ENCODE measurements at regions not wholly inside any gene's neighbourhood (a gene's known extent, or its start where the extent isn't known, plus 50 kb on each side); places are given as distances from the start of the nearest gene placed in this dataset.

DNA sequence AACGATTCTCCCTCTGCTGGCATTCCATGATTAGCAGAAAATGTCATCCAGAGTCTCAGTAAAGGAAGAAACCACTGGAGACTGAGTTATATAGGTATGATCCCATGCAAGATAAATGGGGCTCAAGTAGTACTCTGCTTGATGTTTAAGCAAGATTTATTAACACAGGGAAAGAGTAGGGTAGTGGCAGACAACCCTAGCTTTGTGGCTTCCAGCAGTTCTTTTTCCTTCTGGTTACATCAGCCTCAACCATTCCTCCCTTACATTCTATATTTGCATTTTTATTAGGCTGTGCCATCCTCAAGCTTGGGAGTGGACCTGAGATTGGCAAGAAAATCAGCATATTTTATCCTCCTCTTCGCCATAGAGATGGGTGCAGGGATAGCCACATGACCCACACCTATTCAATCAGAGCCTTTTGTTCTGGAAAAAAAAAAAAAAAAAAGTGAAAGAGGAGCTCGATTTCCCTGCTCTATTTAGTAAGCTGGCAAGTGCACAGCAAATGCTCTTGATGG is 402.1 kb downstream of the ZNF536 start:
- no peak for DNase-seq

DNA sequence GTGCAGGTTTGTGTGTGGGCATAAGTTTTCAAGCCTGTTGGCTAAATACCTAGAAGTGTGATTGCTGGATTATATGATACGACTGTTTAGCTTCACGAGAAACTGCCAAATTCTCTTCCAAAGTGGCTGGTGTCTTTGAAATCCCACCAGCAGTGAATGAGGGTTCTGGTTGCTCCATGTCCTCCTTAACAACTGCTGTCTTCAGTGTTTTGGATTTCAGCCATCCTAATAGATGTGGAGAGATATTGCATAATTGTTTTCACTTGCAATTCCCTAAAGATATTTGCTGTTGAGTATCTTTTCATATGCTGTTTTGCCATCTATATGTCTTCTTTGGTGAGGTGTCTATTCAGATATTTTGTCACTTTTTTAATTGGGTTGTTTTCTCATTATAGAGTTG is 390.5 kb downstream of the ZNF536 start:
- no peak for DNase-seq

- DNase-seq = peak; percentile 6
These were observed 387.8 kb downstream of the ZNF536 start for GRCh38 chr19:30760014-30760413.

DNA sequence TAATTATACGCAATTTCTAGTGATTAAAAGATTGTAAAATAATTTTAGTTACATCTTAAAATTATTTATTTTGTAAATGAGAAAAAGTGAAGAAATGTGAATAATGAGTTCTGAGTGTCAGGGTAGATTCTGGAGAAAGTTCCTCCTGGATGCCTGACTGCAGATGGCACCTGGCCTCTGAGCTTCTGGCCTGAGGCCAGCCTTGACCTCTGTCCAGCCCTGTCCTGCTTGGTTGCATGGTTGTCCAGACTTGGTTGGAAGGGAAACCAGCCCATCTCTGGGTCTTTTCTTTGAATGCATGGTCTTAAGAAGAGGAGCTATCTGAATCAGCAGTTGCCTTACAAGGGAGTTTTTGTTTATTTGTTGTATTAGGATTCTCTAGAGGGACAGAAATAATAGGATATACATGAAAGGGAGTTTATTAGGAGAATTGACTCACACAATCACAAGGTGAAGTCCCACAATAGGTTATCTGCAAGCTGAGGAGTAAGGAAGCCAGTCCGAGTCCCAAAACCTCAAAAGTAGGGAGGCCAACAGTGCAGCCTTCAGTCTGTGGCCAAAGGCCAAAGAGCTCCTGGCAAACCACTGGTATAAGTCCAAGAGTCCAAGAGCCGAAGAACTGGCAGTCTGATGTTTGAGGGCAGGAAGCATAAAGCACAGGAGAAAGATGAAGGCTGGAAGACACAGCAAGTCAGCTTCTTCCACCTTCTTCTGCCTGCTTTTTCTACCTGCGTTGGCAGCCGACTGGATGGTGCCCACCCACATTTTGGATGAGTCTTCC is 385.8 kb downstream of the ZNF536 start:
- no peak for DNase-seq

DNA sequence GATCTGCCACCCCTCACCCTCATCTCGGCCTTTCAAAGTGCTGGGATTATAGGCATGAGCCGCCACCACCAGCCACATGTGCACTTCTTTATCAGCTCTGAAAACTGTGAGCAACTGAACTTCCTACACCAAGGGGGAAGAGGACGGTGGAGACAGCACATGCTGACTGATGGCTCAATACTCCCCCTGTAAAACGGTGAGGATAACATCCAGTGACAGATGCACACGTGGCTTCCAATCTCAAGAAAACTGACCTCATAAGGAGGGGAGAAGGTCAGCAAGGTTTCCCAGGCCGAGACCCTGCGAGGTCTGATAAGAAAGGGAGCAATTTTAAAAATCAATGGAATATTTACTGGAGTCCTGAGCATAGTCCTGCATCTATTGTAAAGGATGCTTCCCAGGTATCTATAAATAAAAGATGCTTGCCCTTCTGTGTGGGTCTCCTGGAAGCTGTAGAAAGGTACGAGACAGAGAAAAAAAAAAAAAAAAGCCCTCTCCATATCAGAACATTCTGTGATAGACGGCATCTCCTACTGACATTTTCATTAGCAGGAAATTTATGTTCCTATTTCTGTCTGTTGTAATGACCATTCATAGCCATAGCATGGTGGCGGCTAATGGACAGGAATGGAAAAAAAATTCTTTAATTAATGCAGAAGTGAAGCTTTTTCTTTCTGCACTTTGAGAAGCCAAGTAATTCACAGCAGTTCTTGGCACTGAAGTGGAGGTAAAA is 385.1 kb downstream of the ZNF536 start:
- no peak for DNase-seq

DNA sequence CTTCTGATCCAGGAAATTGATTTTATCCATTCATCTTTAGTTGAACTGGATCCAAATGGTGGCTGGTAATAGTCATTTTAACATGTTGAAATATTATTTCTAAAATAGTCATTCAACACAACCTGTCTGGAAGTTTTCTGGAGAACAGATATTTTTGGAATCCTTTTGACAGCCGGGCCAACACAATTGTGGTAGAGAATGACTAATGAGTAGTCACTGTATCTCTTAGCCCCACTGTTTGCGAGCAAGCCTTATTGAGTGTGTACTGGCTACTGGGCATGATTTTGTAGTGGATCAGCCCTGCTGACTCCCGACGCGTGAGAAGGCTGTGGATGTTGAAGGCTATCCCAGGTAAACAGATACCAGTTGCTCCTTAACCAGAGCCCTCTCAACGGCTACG is 383.4 kb downstream of the ZNF536 start:
- no peak for DNase-seq

DNA sequence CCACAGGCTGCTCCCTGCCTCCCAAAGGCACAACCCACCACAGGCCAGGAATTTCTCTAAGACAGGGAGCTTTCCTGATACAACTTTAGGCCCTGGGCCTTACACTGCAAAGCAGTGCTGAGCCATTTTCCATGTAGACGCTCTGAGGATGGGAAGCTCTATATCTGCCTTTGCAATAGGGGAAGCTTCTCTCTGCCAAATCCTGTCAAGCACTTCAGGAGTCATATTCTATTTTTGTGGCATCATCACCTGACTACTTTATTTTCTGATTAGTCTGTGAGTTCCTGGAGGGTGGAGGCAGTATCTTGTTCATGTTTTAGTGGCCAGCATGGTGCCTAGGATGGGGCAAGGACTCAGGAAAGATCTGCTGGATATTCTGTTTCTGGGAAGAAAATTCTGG is 382.0 kb downstream of the ZNF536 start:
- no peak for DNase-seq

- no peak for DNase-seq
These were observed 380.7 kb downstream of the ZNF536 start for GRCh38 chr19:30752876-30753275.

DNA sequence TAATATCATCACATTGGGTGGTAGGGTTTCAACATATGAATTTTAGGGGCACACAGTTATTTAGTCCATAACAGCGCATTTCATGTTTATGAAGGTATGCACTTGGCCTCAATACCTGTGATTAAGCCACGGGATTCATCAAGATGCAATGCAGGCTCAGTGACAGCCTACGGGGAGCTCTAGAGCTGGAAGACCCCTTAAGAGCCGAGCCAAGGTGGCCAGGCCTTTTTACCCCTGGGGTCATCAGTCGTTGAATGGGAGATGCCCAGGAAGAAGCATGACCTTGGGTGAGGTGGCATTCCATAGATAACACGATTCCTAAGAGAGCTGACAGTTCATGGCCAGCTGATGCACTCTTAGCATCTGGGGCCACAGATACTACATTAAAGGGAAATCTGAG is 380.0 kb downstream of the ZNF536 start:
- no peak for DNase-seq

DNA sequence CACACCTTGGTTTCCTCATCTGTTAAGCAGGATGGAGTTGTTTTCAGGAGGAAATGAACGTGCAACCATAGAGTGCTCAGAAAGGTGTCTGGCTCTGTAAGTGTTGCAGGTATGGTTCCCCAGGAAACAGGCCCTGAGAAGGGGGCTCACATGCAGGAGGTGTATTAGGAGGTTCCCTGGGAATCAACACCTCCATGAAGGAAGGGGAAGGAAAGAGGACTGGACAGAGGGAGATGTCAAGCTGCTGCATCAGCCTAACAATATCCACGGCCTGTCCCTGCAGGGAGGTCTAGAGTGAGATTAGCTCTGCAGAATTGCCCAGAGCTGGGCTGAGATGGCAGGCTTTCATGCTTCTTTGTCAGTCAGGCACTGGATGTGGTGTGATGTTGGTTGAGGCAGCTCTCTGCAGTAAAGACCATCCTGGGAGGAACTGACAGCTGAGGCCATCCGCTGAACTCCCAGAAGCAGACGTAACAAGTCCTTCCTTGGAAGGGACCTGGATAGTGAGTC is 373.3 kb downstream of the ZNF536 start:
- DNase-seq = no peak

GRCh38 chr19:30744741-30745475 is 372.7 kb downstream of the ZNF536 start:
- DNase-seq = no peak

- no peak for DNase-seq
These were observed 371.5 kb downstream of the ZNF536 start for GRCh38 chr19:30743702-30744101.

GRCh38 chr19:30743011-30743410 is 370.8 kb downstream of the ZNF536 start:
- no peak for DNase-seq

GRCh38 chr19:30742406-30742938 is 370.3 kb downstream of the ZNF536 start:
- DNase-seq = no peak

GRCh38 chr19:30741566-30741965 is 369.4 kb downstream of the ZNF536 start:
- no peak for DNase-seq

DNA sequence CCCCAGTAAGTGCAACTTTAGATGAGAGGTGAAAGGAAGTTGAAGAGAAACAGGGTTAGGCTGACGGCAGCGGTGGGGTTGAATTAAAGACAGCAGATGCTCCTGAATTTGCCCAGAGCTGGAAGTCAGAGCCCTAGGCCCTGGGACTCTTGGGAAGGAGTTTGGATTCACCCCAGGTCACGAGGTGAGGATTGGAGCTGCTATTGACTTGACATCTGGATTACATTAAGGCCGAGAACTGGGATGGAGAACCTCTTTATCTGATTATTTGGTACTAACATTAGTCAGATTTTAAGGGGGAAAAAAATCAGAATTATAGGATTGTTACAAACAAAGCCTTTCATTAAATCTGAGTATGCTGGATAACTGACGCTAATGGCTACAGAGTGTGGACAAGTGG is 367.2 kb downstream of the ZNF536 start:
- DNase-seq = no peak

DNA sequence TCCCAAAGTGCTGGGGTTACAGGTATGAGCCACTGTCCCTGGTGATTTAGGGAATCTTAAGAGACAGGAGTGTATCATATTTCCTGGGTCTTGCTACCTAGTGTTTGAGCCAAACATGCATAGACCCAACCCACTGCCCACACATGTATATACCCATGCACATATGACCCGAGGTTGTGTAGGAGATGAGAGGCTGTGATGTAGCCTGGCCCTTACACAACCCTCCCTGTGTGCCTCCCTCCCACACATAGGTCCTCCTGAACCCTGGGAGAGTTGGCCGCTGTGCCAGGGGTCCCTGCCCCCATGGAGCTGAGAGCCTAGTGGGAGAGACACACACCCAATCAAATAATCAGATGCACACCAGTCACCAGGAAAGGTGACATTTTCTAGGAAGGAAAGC is 365.9 kb downstream of the ZNF536 start:
- DNase-seq = no peak

DNA sequence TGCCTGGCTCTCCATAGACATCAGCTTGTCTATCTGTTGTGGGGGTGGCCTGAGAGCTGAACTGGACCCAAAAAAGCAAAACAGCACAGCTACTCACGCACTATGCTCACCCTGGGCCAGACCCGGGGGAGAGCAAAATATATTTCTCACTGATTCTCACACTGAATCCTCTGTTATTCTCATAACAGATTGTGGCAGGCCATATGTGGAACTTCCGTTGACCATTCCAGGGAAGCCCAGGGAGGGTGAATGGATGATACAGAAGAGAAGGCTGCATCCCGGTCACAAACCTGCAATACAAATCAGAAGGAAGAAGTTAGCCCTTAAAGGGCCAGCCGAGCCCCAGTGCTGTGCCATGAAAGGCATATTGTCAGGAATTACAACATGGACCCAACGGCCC is 362.5 kb downstream of the ZNF536 start:
- DNase-seq = no peak

DNA sequence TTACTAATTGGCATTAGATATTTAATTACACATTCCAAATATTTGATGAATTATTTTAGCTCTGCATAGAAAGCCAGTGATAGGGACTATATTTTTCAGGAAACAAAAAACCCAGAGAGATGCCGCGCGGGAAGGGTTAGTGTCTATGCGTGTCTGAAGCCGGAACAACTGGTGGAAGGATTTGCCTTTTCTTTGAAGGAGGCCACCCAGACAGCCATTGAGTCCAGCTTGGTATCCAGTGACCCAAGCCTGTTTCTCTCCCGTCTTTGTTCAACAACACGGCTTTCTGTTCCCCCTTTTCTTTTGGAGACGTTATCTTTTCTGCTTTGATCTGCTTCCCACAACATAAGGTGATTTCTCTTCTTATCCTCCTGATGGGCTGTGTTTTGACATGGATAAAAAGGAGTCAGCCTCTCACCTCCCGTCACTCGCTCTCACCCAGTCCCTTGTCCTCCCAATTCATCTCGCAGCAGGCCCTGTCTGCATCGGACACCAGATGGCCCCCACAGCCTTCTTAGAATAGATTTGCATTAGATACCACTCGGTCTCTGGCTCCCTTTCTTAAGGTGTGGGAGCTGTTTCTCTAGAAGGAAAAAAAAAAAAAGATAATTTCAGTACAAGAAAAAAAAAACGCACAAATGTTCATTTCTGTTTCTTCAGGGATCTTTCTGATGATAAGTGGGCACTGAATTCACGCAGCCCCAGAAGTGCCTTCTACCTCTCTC is 361.8 kb downstream of the ZNF536 start:
- DNase-seq = no peak

DNA sequence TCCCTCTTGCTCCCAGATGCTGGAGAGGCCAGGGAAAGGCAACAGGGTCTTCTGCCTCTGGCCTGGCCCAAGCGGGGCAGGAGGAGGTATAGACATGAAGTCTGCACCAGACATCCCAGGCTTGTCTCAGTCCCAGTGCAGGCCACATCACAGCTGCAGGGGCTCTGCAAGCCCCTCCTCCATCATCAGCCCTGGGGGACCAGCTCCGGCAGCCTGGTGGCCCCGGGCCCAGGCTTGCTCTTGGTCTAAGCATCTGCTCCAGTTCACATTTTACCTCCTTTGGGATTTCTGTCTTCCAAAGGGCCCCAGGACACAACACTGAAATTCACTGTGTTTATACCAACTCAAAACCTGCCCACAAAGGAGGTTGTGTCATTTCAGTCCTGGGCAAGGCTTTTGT is 359.4 kb downstream of the ZNF536 start:
- no peak for DNase-seq

GRCh38 chr19:30729451-30729850 is 357.3 kb downstream of the ZNF536 start:
- DNase-seq = no peak

DNA sequence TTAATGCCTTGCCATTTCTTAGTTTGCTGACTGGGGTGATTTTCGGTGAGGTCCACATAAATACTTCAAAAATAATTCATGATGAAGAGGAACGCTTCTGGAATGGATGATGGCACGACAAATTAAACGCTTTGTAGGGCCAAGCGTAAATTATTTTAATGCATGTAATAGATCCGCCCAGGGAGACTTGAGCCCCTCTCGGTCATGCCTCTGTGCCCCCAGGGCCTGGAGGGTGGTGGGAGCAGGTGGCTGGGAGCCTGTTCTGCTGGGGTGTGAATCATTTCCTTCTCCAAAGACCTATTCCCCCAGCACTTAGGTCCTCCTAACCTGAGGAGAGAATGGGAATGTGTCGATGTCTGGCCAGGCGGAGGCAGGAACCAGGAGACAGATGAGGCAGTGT is 350.6 kb downstream of the ZNF536 start:
- peak; percentile 96 for DNase-seq

All from DMS79 treated with DMSO at 0.1 percent for 48 hours (cell line).